Transverse colon (tissue), 4 donors: ENCODE measurements at regions not wholly inside any gene's neighbourhood (a gene's known extent, or its start where the extent isn't known, plus 50 kb on each side); places are given as distances from the start of the nearest gene placed in this dataset.

ENCODE experiments used
- CTCF ChIP-seq, 5 experiments: fragments of 200-600 bp in 3 of 5; fragments of 450-650 bp in 2 of 5; sonication (generic) in 3 of 5; IDR thresholded peaks; 1 replicate in 2 of 5; 2 replicates in 3 of 5; pipeline ENCODE4 v1.5.1; 2016 to 2017; ENCODE audit warnings: antibody characterized with exemption in 5 of 5, inconsistent platforms in 3 of 5, mild to moderate bottlenecking in 2 of 5, moderate library complexity in 1 of 5
- EP300 ChIP-seq: sonication (generic); formaldehyde crosslinking; IDR thresholded peaks from one replicate; pipeline ENCODE4 v1.6.1; 2017; ENCODE audit warnings: antibody characterized with exemption, low read depth
- POLR2A ChIP-seq: fragments of 450-650 bp; IDR thresholded peaks from one replicate; pipeline ENCODE4 v1.6.1; 2016; ENCODE audit warnings: antibody characterized with exemption, mild to moderate bottlenecking, moderate library complexity
- POLR2AphosphoS5 ChIP-seq, 3 donors: sonication (generic); formaldehyde crosslinking; IDR thresholded peaks; one replicate each; pipeline ENCODE4 v1.6.1; 2016; ENCODE audit warnings: antibody characterized with exemption in 3 of 3

GRCh38 chr2:107740300-107740699, 86.4 kb upstream of the RGPD4 start:
- no peak for TF ChIP-seq POLR2A
- no peak for TF ChIP-seq CTCF (IDR thresholded peaks at IDR 0.05)
- no peak for TF ChIP-seq POLR2AphosphoS5 (IDR thresholded peaks at IDR 0.05)
- TF ChIP-seq EP300: no peak
